ENCODE measurements at regions not wholly inside any gene's neighbourhood (a gene's known extent, or its start where the extent isn't known, plus 50 kb on each side); places are given as distances from the start of the nearest gene placed in this dataset.
"Not testable (repeated sequence)": the region's sequence is repeated elsewhere in the genome, so short reads cannot be mapped to it uniquely, and the experiment has no call there.

DNA sequence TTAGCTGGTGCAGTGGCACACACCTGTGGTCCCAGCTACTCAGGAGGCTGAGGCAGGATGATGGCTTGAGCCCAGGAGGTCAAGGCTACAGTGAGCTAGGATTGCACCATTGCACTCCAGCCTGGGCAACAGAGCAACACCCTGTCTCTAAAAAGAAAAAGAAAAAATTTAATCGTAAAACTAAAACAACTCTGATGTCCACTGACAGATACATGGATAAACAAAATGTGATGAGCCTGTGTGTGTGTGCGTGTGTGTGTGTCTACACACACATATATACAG lies 99.6 kb downstream of the TPRA1 start:
- not testable (repeated sequence) for DNase-seq (ENCODE audit: low read depth); H3K4me3 ChIP-seq (ENCODE audit: low read length); H3K36me3 ChIP-seq (ENCODE audit: control insufficient read depth, insufficient read depth, low read length, severe bottlenecking); H3K9me3 ChIP-seq (ENCODE audit: control insufficient read depth, low read length); H3K4me1 ChIP-seq (ENCODE audit: control insufficient read depth, insufficient read depth, low read length); H3K9ac ChIP-seq (ENCODE audit: low read length)
- H3K27me3 ChIP-seq (replicated peaks; ENCODE audit: control insufficient read depth, insufficient read depth, low read length), result peaks cover 48% of the 10 kb centered on the region

GRCh38 chr3:127490271-127491023 lies 100.1 kb downstream of the TPRA1 start:
- peaks cover 5% of the 10 kb centered on the region for H3K9me3 ChIP-seq (ENCODE audit: control insufficient read depth, low read length)
- no peak overlapping the region for H3K9ac ChIP-seq (ENCODE audit: low read length)
- H3K4me3 ChIP-seq (ENCODE audit: low read length), result no peak overlapping the region
- no peaks in the 10 kb centered on the region for H3K4me1 ChIP-seq (ENCODE audit: control insufficient read depth, insufficient read depth, low read length)
- DNase-seq (ENCODE audit: low read depth), result no peak
- peaks cover 43% of the 10 kb centered on the region for H3K27me3 ChIP-seq (replicated peaks; ENCODE audit: control insufficient read depth, insufficient read depth, low read length)
- H3K36me3 ChIP-seq (ENCODE audit: control insufficient read depth, insufficient read depth, low read length, severe bottlenecking), result no peaks in the 10 kb centered on the region

DNA sequence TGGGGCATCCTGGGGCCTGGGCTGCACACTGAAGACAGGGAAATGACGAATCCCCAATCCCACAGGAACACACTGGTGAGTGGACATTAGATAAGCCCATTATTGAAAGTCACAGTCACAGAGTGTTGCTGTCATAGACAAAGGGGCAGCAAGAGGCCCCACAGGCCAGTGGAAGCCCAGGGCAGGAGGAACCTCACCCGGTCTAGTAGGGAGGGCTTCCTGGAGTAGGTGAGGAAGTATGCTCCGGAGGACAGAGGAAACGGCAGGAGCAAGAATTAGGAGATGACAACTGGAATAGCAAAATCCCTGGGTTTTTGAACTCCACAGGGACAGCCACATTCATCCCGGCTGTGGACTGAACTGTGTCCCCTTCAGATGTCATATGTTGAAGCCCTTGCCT lies 101.2 kb downstream of the TPRA1 start:
- H3K36me3 ChIP-seq (ENCODE audit: control insufficient read depth, insufficient read depth, low read length, severe bottlenecking), result no peaks in the 10 kb centered on the region

DNA sequence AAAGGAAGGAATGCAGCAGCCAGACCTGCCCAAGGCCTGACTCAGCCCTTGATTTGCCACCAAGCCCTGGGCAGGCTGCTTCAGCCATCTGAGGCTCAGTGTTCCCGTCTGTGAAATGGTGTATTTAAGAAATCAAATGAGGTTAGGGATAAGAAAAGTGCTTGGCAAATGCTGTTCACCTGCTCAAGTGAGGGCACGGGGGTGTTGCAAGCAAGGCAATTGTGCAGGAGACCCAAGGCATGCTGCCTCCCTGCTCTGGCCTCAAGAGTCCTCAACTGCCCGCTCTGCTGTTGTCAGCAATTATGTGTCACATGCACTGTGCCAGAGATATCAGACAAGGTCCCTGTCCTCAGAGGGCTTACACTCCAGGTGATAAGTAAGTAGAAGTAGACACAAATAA lies 101.8 kb downstream of the TPRA1 start:
- Histone ChIP-seq H3K9ac (ENCODE audit: low read length) (no peak overlapping the region), H3K27me3 (replicated peaks; ENCODE audit: control insufficient read depth, insufficient read depth, low read length) (peaks cover 40% of the 10 kb centered on the region), H3K9me3 (ENCODE audit: control insufficient read depth, low read length) (peaks cover 5% of the 10 kb centered on the region), H3K4me3 (ENCODE audit: low read length) (no peak overlapping the region), H3K36me3 (ENCODE audit: control insufficient read depth, insufficient read depth, low read length, severe bottlenecking) (no peaks in the 10 kb centered on the region), H3K4me1 (ENCODE audit: control insufficient read depth, insufficient read depth, low read length) (no peaks in the 10 kb centered on the region)
- DNase-seq (ENCODE audit: low read depth), result no peak

More for the DNA sequence above, 101.2 kb downstream of the TPRA1 start:
- Histone ChIP-seq H3K4me1 (ENCODE audit: control insufficient read depth, insufficient read depth, low read length) (no peaks in the 10 kb centered on the region), H3K27me3 (replicated peaks; ENCODE audit: control insufficient read depth, insufficient read depth, low read length) (peaks cover 40% of the 10 kb centered on the region), H3K9ac (ENCODE audit: low read length) (no peak overlapping the region), H3K4me3 (ENCODE audit: low read length) (no peak overlapping the region), H3K9me3 (ENCODE audit: control insufficient read depth, low read length) (peaks cover 5% of the 10 kb centered on the region)
- no peak for DNase-seq (ENCODE audit: low read depth)

DNA sequence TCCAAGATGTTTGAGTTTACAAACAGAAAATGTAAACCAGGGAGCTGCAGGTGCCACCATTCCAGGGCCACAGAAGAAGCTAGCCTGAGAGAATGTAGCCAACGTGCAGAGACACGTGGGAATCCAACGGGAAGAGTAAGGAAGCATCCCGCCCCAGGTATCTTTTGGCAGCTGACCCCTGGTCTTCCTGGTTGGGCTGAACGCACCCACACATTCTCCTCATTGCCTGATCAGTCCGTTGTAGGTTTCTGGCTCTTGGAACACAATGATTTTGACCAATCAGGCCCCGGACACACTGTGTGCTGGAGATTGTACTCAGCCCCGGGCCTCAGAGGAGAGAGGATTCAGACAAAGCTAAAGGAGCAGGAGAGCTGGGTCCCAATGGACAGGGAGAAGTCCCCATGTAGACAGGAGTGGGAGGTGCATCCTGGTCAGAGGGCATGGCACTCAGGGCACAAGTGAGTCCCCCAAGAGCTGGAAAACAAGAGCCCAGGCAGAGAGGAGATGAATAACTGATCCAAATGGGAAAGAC lies 102.3 kb downstream of the TPRA1 start:
- H3K9ac ChIP-seq (ENCODE audit: low read length), result no peak overlapping the region
- H3K4me1 ChIP-seq (ENCODE audit: control insufficient read depth, insufficient read depth, low read length), result no peaks in the 10 kb centered on the region
- DNase-seq (ENCODE audit: low read depth), result no peak
- peaks cover 40% of the 10 kb centered on the region for H3K27me3 ChIP-seq (replicated peaks; ENCODE audit: control insufficient read depth, insufficient read depth, low read length)
- H3K36me3 ChIP-seq (ENCODE audit: control insufficient read depth, insufficient read depth, low read length, severe bottlenecking), result no peaks in the 10 kb centered on the region
- peaks cover 4% of the 10 kb centered on the region for H3K9me3 ChIP-seq (ENCODE audit: control insufficient read depth, low read length)
- no peak overlapping the region for H3K4me3 ChIP-seq (ENCODE audit: low read length)

DNA sequence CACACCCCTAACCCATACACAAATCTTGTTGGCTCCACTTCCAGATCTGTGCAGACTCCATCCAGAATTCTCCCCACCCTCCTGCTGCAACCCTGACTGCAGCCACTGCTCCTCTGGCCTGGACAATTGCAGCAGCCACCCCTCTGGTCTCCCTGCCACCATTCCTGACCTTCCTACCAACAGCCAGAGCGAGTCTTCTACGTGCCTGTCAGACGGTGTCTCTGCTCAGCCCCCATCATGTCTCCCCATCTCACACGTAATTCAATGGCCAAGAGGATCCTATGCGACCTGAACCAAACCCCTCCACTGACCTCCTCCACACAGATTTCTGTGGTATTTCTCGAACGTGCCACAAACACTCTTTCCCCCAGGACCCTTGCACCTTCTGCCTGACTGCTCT lies 103.3 kb downstream of the TPRA1 start:
- no peak for DNase-seq (ENCODE audit: low read depth)
- peaks cover 34% of the 10 kb centered on the region for H3K27me3 ChIP-seq (replicated peaks; ENCODE audit: control insufficient read depth, insufficient read depth, low read length)

GRCh38 chr3:127486321-127486944 lies 104.1 kb downstream of the TPRA1 start:
- DNase-seq (ENCODE audit: low read depth), result no peak
- no peak overlapping the region for H3K9ac ChIP-seq (ENCODE audit: low read length)

More for the DNA sequence above, 103.3 kb downstream of the TPRA1 start:
- Histone ChIP-seq H3K36me3 (ENCODE audit: control insufficient read depth, insufficient read depth, low read length, severe bottlenecking) (no peaks in the 10 kb centered on the region), H3K9ac (ENCODE audit: low read length) (no peak overlapping the region), H3K4me1 (ENCODE audit: control insufficient read depth, insufficient read depth, low read length) (peaks cover 8% of the 10 kb centered on the region), H3K9me3 (ENCODE audit: control insufficient read depth, low read length) (no peaks in the 10 kb centered on the region), H3K4me3 (ENCODE audit: low read length) (no peak overlapping the region)

DNA sequence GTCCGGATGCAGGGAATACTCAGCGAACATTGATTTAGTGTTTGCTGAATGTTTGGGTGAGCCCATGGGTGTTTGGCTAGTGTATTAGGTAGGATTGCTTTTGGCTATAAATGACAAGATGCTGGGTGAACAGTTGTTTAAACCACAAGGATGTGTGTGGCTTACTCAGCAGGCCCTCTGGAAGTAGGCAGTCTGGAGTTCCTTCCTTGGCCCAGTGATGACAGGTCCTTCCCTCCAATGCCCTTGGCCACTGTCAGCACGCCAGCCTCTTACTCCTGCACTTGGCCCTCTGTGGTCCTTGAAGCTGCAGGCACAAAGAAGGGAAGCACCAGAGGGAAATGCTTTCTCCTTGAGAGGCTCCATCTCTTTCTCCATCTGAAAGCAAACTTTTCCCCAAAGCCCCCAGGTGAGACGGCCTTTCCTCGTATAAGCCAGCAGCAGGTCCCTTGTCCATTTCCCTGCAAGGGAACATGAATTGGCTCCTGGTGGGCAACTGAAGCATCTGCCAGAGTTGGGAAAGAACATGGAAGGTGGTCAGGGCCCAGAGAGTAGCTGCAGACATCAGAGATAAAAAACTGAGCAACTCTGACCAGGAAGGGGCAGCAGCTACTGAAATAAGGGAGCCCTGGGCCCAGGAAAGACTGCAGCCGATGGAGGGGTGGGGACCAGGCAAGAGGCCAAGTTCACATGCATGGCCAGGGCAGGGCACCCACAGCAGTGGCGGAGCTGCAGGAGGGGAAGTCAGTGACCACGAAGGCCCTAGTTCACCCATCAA lies 105.0 kb downstream of the TPRA1 start:
- Histone ChIP-seq H3K36me3 (ENCODE audit: control insufficient read depth, insufficient read depth, low read length, severe bottlenecking) (no peaks in the 10 kb centered on the region), H3K27me3 (replicated peaks; ENCODE audit: control insufficient read depth, insufficient read depth, low read length) (peaks cover 31% of the 10 kb centered on the region), H3K9me3 (ENCODE audit: control insufficient read depth, low read length) (no peaks in the 10 kb centered on the region), H3K9ac (ENCODE audit: low read length) (no peak overlapping the region), H3K4me3 (ENCODE audit: low read length) (no peak overlapping the region), H3K4me1 (ENCODE audit: control insufficient read depth, insufficient read depth, low read length) (peaks cover 9% of the 10 kb centered on the region)
- no peak for DNase-seq (ENCODE audit: low read depth)

More at GRCh38 chr3:127486321-127486944, 104.1 kb downstream of the TPRA1 start:
- no peak overlapping the region for H3K4me3 ChIP-seq (ENCODE audit: low read length)
- H3K36me3 ChIP-seq (ENCODE audit: control insufficient read depth, insufficient read depth, low read length, severe bottlenecking), result no peaks in the 10 kb centered on the region
- peaks cover 9% of the 10 kb centered on the region for H3K4me1 ChIP-seq (ENCODE audit: control insufficient read depth, insufficient read depth, low read length)
- no peaks in the 10 kb centered on the region for H3K9me3 ChIP-seq (ENCODE audit: control insufficient read depth, low read length)
- peaks cover 31% of the 10 kb centered on the region for H3K27me3 ChIP-seq (replicated peaks; ENCODE audit: control insufficient read depth, insufficient read depth, low read length)

DNA sequence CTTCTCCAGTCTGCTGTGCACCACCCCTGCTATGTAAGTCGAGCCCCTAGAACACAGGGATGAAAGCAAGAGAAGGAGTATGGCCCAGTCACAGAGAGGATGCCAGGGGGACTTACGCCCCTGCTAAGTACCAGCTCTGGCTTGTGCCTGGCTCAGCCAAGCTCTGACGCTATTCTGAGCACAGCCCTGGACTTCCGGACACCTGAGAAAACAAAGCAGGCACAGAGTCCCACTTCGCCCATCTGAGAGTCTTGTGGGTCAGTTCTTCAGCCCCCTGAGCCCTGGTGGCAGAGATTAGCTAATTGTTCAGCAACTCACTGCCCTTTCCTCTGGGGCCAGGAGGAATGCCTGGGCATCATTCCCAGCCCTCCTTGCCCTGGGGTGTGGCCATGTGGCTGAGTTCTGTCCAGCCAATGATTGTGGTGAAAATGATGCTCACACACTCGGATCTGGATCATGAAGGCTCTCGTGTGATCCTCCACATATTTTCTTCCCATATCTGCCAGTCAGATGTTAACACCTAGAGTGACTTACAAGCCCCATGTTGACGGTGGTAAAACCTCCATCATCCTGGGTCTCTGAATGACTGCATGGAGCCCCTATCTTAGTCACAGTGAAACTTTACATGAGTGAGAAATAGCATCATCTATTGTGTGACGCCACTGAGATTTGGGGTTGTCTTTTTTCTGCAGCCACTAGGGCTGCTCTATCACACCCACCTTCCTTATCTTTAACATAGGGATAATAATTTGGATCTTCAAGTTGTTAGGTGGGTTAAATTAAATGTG lies 105.7 kb downstream of the TPRA1 start:
- Histone ChIP-seq H3K9ac (ENCODE audit: low read length) (no peak overlapping the region), H3K27me3 (replicated peaks; ENCODE audit: control insufficient read depth, insufficient read depth, low read length) (peaks cover 25% of the 10 kb centered on the region), H3K36me3 (ENCODE audit: control insufficient read depth, insufficient read depth, low read length, severe bottlenecking) (no peaks in the 10 kb centered on the region), H3K9me3 (ENCODE audit: control insufficient read depth, low read length) (no peaks in the 10 kb centered on the region), H3K4me3 (ENCODE audit: low read length) (no peak overlapping the region), H3K4me1 (ENCODE audit: control insufficient read depth, insufficient read depth, low read length) (peaks cover 9% of the 10 kb centered on the region)
- DNase-seq (ENCODE audit: low read depth), result peak; percentile 21

DNA sequence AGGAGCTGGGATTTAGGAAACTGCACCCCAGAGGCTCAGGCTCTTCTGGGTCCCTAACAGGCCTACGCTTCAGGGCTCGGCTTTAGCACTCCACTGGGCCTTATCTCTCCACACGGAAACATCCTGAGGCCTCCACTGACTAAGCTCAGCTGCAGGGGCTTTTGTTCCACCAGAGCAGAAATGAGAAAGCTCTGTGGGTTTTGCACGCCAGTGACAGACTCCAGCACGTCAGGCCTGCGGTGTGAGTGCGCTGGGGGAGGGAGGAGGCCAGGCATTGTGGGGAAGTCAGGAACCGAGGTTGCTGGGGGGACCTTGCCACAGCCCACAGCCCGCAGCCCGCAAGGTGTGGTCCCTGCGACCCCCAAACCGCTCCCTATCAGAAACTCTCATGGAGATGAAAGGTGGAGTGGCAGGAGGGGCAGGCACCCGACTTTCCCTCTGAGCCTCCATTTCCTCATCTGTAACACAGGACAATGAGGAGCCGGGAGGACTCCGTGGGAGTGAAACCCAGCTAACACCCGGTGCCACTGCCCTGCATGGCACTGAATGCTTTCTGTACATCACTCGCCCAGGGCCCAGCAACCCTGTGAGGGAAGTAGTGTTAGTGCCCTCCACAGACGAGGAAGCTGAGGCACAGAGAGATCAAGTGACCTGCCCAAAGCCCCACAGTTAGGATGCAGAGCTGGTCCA lies 106.5 kb downstream of the TPRA1 start:
- no peak overlapping the region for H3K4me3 ChIP-seq (ENCODE audit: low read length)
- no peak overlapping the region for H3K9ac ChIP-seq (ENCODE audit: low read length)
- H3K4me1 ChIP-seq (ENCODE audit: control insufficient read depth, insufficient read depth, low read length), result peaks cover 9% of the 10 kb centered on the region
- H3K27me3 ChIP-seq (replicated peaks; ENCODE audit: control insufficient read depth, insufficient read depth, low read length), result peaks cover 25% of the 10 kb centered on the region
- no peaks in the 10 kb centered on the region for H3K9me3 ChIP-seq (ENCODE audit: control insufficient read depth, low read length)
- no peaks in the 10 kb centered on the region for H3K36me3 ChIP-seq (ENCODE audit: control insufficient read depth, insufficient read depth, low read length, severe bottlenecking)
- DNase-seq (ENCODE audit: low read depth), result no peak
